A673 (cell line): ENCODE measurements at regions not wholly inside any gene's neighbourhood (a gene's known extent, or its start where the extent isn't known, plus 50 kb on each side); places are given as distances from the start of the nearest gene placed in this dataset.

Experiments
- BruUV-seq: library from RNA; stranded (reverse); fragments of 400-500 nt; replicated peaks from 2 replicates; lab custom pipeline; 2021; lab: Mats Ljungman, UMichigan
- CTCF ChIA-PET: fragments of 300-600 bp; sonication (Branson Sonifier 250); formaldehyde crosslinking; loops from one replicate; lab custom pipeline; 2022; ENCODE audit warnings: antibody characterized with exemption; lab: Charles Lee
- POLR2A ChIA-PET: fragments of 300-600 bp; sonication (Branson Sonifier 250); formaldehyde crosslinking; loops from one replicate; lab custom pipeline; 2022; ENCODE audit warnings: antibody characterized with exemption; ENCODE audit not compliant: low non-redundant PET; lab: Charles Lee
- DNase-seq: peaks from one replicate; pipeline ENCODE4 v3.0.0-alpha.2; 2015; ENCODE audit warnings: low spot score
- H3K27ac ChIP-seq: fragments of 200-600 bp; sonication (generic); 2 replicates; pipeline ENCODE4 v1.5.1; 2016; ENCODE audit warnings: mixed run types, low read depth, mild to moderate bottlenecking, mixed read lengths, antibody characterized with exemption, low read length; ENCODE audit not compliant: poor library complexity, severe bottlenecking
- H3K27me3 ChIP-seq: fragments of 200-600 bp; sonication (generic); replicated peaks from 2 replicates; pipeline ENCODE4 v1.6.1; 2017; ENCODE audit warnings: mixed run types, low read depth, mild to moderate bottlenecking, mixed read lengths, antibody characterized with exemption, low read length; ENCODE audit not compliant: insufficient read depth, poor library complexity
- H3K36me3 ChIP-seq: fragments of 200-600 bp; sonication (generic); 2 replicates; pipeline ENCODE4 v1.6.1; 2016; ENCODE audit warnings: mixed run types, mild to moderate bottlenecking, mixed read lengths, antibody characterized with exemption, low read length; ENCODE audit not compliant: insufficient read depth, poor library complexity, severe bottlenecking
- H3K4me1 ChIP-seq: fragments of 200-600 bp; sonication (generic); 2 replicates; pipeline ENCODE4 v1.6.1; 2017; ENCODE audit warnings: mixed run types, mild to moderate bottlenecking, mixed read lengths, antibody characterized with exemption, low read length; ENCODE audit not compliant: insufficient read depth, poor library complexity, severe bottlenecking
- H3K4me3 ChIP-seq: fragments of 200-600 bp; sonication (generic); 2 replicates; pipeline ENCODE4 v1.5.1; 2016; ENCODE audit warnings: low read depth, mixed run types, mild to moderate bottlenecking, mixed read lengths, low read length; ENCODE audit not compliant: poor library complexity, severe bottlenecking
- H3K9me3 ChIP-seq: fragments of 200-600 bp; sonication (generic); 2 replicates; pipeline ENCODE4 v1.6.1; 2016; ENCODE audit warnings: mixed run types, low read depth, mild to moderate bottlenecking, mixed read lengths, antibody characterized with exemption, low read length; ENCODE audit not compliant: poor library complexity, severe bottlenecking
- EZH2 ChIP-seq: fragments of 200-600 bp; sonication (generic); IDR thresholded peaks from 2 replicates; pipeline ENCODE4 v1.6.1; 2017; ENCODE audit warnings: borderline replicate concordance, low read depth, mild to moderate bottlenecking, mixed read lengths, antibody characterized with exemption, low read length; ENCODE audit not compliant: poor library complexity, severe bottlenecking
- intact Hi-C: fragments of 100-400 bp; cut with micrococcal nuclease; formaldehyde crosslinking; loops from one replicate; pipeline ENCODE4 v1.10.0; 2022; ENCODE audit not compliant: unreplicated experiment
- TF ChIP-seq, protein P1 (sequence below): fragments of 300-800, 200-600 bp; sonication (generic); conservative IDR thresholded peaks from 2 replicates; pipeline ENCODE4 v1.5.1; 2017; ENCODE audit warnings: low read depth, mild to moderate bottlenecking, antibody characterized with exemption, low read length, moderate library complexity, mixed read lengths

GRCh38 chr4:151885123-151885522, 124.3 kb upstream of the GATB start:
- no peaks in the 10 kb centered on the region for H3K27me3 ChIP-seq
- no peak overlapping the region for H3K27ac ChIP-seq
- H3K4me1 ChIP-seq: no peaks in the 10 kb centered on the region
- no peaks in the 10 kb centered on the region for H3K9me3 ChIP-seq
- no peak for DNase-seq
- intact Hi-C loops: no loop called here
- no peak for TF ChIP-seq EZH2
- TF ChIP-seq, protein P1, sequence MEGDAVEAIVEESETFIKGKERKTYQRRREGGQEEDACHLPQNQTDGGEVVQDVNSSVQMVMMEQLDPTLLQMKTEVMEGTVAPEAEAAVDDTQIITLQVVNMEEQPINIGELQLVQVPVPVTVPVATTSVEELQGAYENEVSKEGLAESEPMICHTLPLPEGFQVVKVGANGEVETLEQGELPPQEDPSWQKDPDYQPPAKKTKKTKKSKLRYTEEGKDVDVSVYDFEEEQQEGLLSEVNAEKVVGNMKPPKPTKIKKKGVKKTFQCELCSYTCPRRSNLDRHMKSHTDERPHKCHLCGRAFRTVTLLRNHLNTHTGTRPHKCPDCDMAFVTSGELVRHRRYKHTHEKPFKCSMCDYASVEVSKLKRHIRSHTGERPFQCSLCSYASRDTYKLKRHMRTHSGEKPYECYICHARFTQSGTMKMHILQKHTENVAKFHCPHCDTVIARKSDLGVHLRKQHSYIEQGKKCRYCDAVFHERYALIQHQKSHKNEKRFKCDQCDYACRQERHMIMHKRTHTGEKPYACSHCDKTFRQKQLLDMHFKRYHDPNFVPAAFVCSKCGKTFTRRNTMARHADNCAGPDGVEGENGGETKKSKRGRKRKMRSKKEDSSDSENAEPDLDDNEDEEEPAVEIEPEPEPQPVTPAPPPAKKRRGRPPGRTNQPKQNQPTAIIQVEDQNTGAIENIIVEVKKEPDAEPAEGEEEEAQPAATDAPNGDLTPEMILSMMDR: no peak
- H3K4me3 ChIP-seq: no peak overlapping the region
- POLR2A ChIA-PET: no interaction called here
- CTCF ChIA-PET: no interaction called here
- no TSS peak for BruUV-seq
- no peaks in the 10 kb centered on the region for H3K36me3 ChIP-seq

DNA sequence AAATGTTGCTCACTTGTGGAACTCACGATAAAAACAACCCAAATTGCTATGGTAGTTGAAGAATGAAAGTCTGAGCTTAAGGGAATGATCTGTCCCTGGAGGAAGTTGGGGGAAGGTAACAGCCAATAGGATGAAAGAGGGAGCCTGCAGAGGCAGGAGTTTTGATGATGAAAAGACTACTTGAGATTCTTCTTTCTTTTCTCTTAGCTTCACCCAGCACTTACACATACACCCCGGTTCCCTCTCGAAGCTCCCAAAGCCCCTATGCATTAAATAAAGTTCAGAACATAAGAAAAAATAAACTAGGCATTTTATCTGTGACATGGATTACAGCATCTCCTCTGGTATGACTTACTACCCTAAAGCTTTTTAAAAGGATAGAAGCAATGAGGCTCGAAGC, 122.9 kb upstream of the GATB start:
- ChIA-PET CTCF (interaction anchor here (0.5 kb wide), 1 partner anchor 439 kb away, joined by 3 read pairs; no protein-coding TSS in a partner anchor), POLR2A (no interaction called here)
- no TSS peak for BruUV-seq
- Histone ChIP-seq H3K4me1 (no peaks in the 10 kb centered on the region), H3K36me3 (no peaks in the 10 kb centered on the region), H3K27ac (no peak overlapping the region), H3K9me3 (no peaks in the 10 kb centered on the region), H3K4me3 (no peak overlapping the region), H3K27me3 (no peaks in the 10 kb centered on the region)
- intact Hi-C loops: no loop called here
- TF ChIP-seq, protein P1: no peak
- DNase-seq: no peak

DNA sequence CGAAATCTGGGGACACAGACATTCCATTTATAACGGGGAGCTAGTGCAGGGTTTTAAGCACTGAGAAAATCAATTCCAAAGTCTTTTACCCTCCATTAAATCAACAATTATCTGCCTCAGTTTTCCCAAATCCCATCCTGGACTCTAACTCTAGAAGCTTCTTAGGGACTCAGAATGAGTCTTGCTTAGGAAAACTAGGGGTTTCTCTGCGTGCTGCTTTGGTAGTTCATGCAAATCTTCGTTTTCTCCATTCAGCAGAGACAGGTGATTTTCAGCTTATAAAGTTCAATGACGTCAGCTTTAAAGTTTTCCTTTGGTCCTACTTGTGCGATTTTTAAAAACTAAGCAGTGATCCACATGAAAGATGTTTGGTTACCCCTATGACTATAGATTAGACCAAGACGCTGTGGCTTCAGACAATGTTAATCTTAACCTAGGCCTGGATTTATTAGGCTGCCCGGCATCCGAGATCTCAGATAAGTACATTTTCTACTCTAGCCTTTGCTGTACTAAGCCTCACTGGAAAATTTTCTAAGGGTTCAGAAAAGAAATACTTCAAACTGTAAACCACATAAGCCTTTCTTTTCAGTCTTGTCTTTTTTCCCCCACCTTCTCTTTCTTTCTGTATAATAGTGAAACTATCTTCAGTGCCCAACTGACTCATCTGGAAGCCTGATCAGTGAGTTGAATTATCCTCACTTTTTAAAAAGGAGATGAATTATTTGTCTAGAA, 121.4 kb upstream of the GATB start:
- H3K27me3 ChIP-seq: no peaks in the 10 kb centered on the region
- CTCF ChIA-PET: no interaction called here
- intact Hi-C loops: no loop called here
- POLR2A ChIA-PET: no interaction called here
- no peak for TF ChIP-seq EZH2
- TF ChIP-seq, protein P1: no peak
- H3K4me1 ChIP-seq: no peaks in the 10 kb centered on the region
- no peak for DNase-seq
- H3K4me3 ChIP-seq: no peak overlapping the region
- BruUV-seq: no TSS peak
- no peak overlapping the region for H3K27ac ChIP-seq
- H3K9me3 ChIP-seq: no peaks in the 10 kb centered on the region
- no peaks in the 10 kb centered on the region for H3K36me3 ChIP-seq
